Keratinocyte (primary cell): ENCODE measurements at regions not wholly inside any gene's neighbourhood (a gene's known extent, or its start where the extent isn't known, plus 50 kb on each side); places are given as distances from the start of the nearest gene placed in this dataset.

Source experiments
- EZH2 ChIP-seq: IDR thresholded peaks from one replicate; pipeline ENCODE4 v1.6.1; 2012; ENCODE audit warnings: inconsistent platforms, mild to moderate bottlenecking, low read length, moderate library complexity
- TF ChIP-seq, protein P1 (sequence below), 3 experiments: IDR thresholded peaks in 1 of 3; conservative IDR thresholded peaks in 1 of 3; optimal IDR thresholded peaks in 1 of 3; 2 replicates in 2 of 3; 3 replicates in 1 of 3; pipeline versions ENCODE3 to v1.5.1; 2011; ENCODE audit warnings: low read length in 3 of 3, mild to moderate bottlenecking in 3 of 3, moderate library complexity in 2 of 3, control low read depth in 1 of 3, inconsistent platforms in 1 of 3; ENCODE audit not compliant: insufficient read depth in 2 of 3; ENCODE audit errors: extremely low read depth in 1 of 3

- TF ChIP-seq, protein P1, sequence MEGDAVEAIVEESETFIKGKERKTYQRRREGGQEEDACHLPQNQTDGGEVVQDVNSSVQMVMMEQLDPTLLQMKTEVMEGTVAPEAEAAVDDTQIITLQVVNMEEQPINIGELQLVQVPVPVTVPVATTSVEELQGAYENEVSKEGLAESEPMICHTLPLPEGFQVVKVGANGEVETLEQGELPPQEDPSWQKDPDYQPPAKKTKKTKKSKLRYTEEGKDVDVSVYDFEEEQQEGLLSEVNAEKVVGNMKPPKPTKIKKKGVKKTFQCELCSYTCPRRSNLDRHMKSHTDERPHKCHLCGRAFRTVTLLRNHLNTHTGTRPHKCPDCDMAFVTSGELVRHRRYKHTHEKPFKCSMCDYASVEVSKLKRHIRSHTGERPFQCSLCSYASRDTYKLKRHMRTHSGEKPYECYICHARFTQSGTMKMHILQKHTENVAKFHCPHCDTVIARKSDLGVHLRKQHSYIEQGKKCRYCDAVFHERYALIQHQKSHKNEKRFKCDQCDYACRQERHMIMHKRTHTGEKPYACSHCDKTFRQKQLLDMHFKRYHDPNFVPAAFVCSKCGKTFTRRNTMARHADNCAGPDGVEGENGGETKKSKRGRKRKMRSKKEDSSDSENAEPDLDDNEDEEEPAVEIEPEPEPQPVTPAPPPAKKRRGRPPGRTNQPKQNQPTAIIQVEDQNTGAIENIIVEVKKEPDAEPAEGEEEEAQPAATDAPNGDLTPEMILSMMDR (optimal IDR thresholded peaks at IDR 0.05 in 1 of 3, IDR thresholded peaks at IDR 0.05 in 1 of 3, conservative IDR thresholded peaks at IDR 0.05 in 1 of 3; ENCODE audit: extremely low read depth in 1 of 3, insufficient read depth in 2 of 3, low read length in 3 of 3), result no peak
- TF ChIP-seq EZH2, result no peak
Observed at GRCh38 chr14:43161477-43161876, 1345.6 kb downstream of the FSCB start.
